ENCODE measurements at regions not wholly inside any gene's neighbourhood (a gene's known extent, or its start where the extent isn't known, plus 50 kb on each side); places are given as distances from the start of the nearest gene placed in this dataset.

DNA sequence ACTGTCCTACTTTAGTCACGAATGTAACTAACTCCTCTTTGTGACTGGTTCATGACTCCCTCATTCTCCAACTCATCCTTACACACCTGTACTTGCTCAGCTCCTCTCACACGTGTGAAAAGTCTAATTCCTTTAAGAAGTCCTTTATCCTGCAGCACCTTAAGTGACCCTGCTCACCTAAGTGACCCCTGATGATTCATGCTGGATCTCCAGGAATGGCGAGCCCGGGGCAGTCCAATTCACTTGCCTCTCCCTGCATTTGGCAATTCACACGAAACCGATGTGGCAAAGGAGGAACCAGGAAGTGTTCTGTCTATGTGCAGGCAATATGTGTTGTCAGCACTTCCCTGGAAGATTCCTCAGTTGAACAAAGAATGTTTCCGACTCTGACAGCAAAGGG lies 189.8 kb upstream of the NABP1 start:
- DNase-seq (ENCODE audit: extremely low read depth, low read depth): no peak
- TF ChIP-seq, protein P1, sequence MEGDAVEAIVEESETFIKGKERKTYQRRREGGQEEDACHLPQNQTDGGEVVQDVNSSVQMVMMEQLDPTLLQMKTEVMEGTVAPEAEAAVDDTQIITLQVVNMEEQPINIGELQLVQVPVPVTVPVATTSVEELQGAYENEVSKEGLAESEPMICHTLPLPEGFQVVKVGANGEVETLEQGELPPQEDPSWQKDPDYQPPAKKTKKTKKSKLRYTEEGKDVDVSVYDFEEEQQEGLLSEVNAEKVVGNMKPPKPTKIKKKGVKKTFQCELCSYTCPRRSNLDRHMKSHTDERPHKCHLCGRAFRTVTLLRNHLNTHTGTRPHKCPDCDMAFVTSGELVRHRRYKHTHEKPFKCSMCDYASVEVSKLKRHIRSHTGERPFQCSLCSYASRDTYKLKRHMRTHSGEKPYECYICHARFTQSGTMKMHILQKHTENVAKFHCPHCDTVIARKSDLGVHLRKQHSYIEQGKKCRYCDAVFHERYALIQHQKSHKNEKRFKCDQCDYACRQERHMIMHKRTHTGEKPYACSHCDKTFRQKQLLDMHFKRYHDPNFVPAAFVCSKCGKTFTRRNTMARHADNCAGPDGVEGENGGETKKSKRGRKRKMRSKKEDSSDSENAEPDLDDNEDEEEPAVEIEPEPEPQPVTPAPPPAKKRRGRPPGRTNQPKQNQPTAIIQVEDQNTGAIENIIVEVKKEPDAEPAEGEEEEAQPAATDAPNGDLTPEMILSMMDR (IDR thresholded peaks at IDR 0.05; ENCODE audit: low read depth, low read length, missing control alignments): no peak

DNA sequence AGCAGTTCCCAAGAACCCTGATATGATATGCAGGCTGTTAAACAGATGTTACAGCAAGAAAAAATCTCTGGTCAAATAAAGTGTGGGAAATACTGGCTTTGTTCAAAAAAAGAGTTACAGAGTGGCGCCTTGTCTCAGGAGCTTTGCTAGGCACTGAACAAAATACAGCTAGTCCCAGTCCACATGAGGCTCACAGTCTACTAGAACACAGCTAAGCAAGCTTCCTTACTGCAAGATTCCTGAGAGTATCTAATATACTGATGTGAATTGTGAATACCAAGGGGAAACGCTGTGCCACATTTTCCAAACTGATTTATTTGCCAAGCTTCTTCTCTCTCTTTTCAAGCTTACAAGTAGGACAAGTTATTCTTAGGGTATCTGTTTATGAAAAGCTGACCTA lies 188.8 kb upstream of the NABP1 start:
- no peak for DNase-seq (ENCODE audit: extremely low read depth, low read depth)
- TF ChIP-seq, protein P1 (IDR thresholded peaks at IDR 0.05; ENCODE audit: low read depth, low read length, missing control alignments): no peak
- no peak overlapping the region for H3K4me3 ChIP-seq (replicated peaks; ENCODE audit: low read depth, low read length)

More for the DNA sequence above, 189.8 kb upstream of the NABP1 start:
- H3K4me3 ChIP-seq (replicated peaks; ENCODE audit: low read depth, low read length): no peak overlapping the region

GRCh38 chr2:191496838-191497237 lies 181.1 kb upstream of the NABP1 start:
- DNase-seq (ENCODE audit: extremely low read depth, low read depth): no peak
- H3K4me3 ChIP-seq (replicated peaks; ENCODE audit: low read depth, low read length): no peak overlapping the region

GRCh38 chr2:191497822-191498221 lies 180.1 kb upstream of the NABP1 start:
- no peak overlapping the region for H3K4me3 ChIP-seq (replicated peaks; ENCODE audit: low read depth, low read length)
- TF ChIP-seq, protein P1 (IDR thresholded peaks at IDR 0.05; ENCODE audit: low read depth, low read length, missing control alignments): no peak
- DNase-seq (ENCODE audit: extremely low read depth, low read depth): no peak

More at GRCh38 chr2:191496838-191497237, 181.1 kb upstream of the NABP1 start:
- TF ChIP-seq, protein P1 (IDR thresholded peaks at IDR 0.05; ENCODE audit: low read depth, low read length, missing control alignments): no peak

GRCh38 chr2:191499050-191499449 lies 178.9 kb upstream of the NABP1 start:
- no peak for DNase-seq (ENCODE audit: extremely low read depth, low read depth)
- no peak overlapping the region for H3K4me3 ChIP-seq (replicated peaks; ENCODE audit: low read depth, low read length)

DNA sequence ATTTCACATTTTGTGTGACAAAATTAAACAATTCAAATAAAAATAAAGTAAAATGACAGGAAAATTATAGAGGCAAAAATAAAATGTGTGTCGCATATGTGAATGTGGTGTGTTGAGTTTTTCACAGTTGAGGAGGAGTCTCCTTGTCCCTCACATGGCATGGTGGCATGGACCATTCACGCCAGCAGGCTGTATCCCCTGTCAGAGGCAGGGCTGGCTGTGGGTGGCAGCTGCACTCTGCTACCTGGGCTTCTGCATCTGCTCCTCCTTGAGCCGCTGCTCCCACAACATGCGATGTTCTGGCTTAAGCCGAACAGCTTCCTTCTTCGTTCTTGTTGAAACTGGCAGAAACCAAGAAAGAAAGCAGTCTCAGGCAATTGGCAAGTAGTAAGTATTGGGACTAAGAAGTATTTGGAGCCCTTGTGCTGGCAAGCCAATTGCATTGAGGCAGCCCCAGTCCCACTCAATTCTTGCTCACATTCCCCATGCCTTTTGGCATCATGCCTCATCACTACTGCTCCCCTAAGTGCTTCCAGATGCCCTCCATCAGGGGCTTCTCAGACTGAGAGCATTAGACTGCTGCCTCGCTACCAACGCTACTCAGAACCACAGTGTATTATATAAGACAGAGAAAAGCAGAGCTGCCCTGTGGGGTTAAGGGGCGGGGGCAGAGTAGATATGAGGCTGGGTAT lies 177.9 kb upstream of the NABP1 start:
- no peak overlapping the region for H3K4me3 ChIP-seq (replicated peaks; ENCODE audit: low read depth, low read length)
- DNase-seq (ENCODE audit: extremely low read depth, low read depth): peak; percentile 87
- TF ChIP-seq, protein P1 (IDR thresholded peaks at IDR 0.05; ENCODE audit: low read depth, low read length, missing control alignments): no peak

More at GRCh38 chr2:191499050-191499449, 178.9 kb upstream of the NABP1 start:
- TF ChIP-seq, protein P1 (IDR thresholded peaks at IDR 0.05; ENCODE audit: low read depth, low read length, missing control alignments): no peak

- no peak for DNase-seq (ENCODE audit: extremely low read depth, low read depth)
- TF ChIP-seq, protein P1 (IDR thresholded peaks at IDR 0.05; ENCODE audit: low read depth, low read length, missing control alignments): no peak
These were observed 177.4 kb upstream of the NABP1 start for GRCh38 chr2:191500566-191500883.

More at GRCh38 chr2:191500566-191500883, 177.4 kb upstream of the NABP1 start:
- no peak overlapping the region for H3K4me3 ChIP-seq (replicated peaks; ENCODE audit: low read depth, low read length)
